Prostate gland (tissue), 2 donors: ENCODE measurements at regions not wholly inside any gene's neighbourhood (a gene's known extent, or its start where the extent isn't known, plus 50 kb on each side); places are given as distances from the start of the nearest gene placed in this dataset.

Experiments
- CTCF ChIP-seq, 4 experiments: fragments of 200-600 bp in 2 of 4; fragments of 450-650 bp in 2 of 4; sonication (generic) in 2 of 4; IDR thresholded peaks; 1 replicate in 3 of 4; 2 replicates in 1 of 4; pipeline ENCODE4 v1.5.1; 2016 to 2019; ENCODE audit warnings: antibody characterized with exemption in 4 of 4, mild to moderate bottlenecking in 2 of 4, moderate library complexity in 2 of 4
- POLR2A ChIP-seq: fragments of 450-650 bp; IDR thresholded peaks from one replicate; pipeline ENCODE4 v1.6.1; 2016; ENCODE audit warnings: antibody characterized with exemption, mild to moderate bottlenecking
- POLR2AphosphoS5 ChIP-seq: sonication (generic); formaldehyde crosslinking; IDR thresholded peaks from one replicate; pipeline ENCODE4 v1.6.1; 2017; ENCODE audit warnings: antibody characterized with exemption

GRCh38 chr17:33776304-33776703 lies 478.8 kb upstream of the CCL2 start:
- TF ChIP-seq CTCF (IDR thresholded peaks at IDR 0.05) = no peak
- TF ChIP-seq POLR2A = no peak
- TF ChIP-seq POLR2AphosphoS5 = no peak
